OCI-LY1 (cell line): ENCODE measurements at regions not wholly inside any gene's neighbourhood (a gene's known extent, or its start where the extent isn't known, plus 50 kb on each side); places are given as distances from the start of the nearest gene placed in this dataset.

Experiments
- H2AFZ ChIP-seq: fragments of 200-600 bp; sonication (generic), shearing (Covaris generic); 2 replicates; pipeline ENCODE4 v1.6.0; 2014; ENCODE audit warnings: antibody characterized with exemption, mild to moderate bottlenecking, low read length
- H3F3A ChIP-seq: fragments of 200-600 bp; sonication (generic), shearing (Covaris generic); 2 replicates; pipeline ENCODE4 v1.6.0; 2014; ENCODE audit warnings: mild to moderate bottlenecking, antibody characterized with exemption, low read length, moderate library complexity; ENCODE audit not compliant: insufficient read depth
- H3K27ac ChIP-seq: fragments of 200-600 bp; sonication (generic); 2 replicates; pipeline ENCODE4 v1.5.1; 2014; ENCODE audit warnings: low read length, mixed run types, mild to moderate bottlenecking, low read depth; ENCODE audit not compliant: poor library complexity, severe bottlenecking
- H3K27me3 ChIP-seq: fragments of 200-600 bp; sonication (generic); 2 replicates; pipeline ENCODE4 v1.6.0; 2014; ENCODE audit warnings: antibody characterized with exemption, mild to moderate bottlenecking, low read length, moderate library complexity; ENCODE audit not compliant: insufficient read depth
- H3K36me3 ChIP-seq: fragments of 200-600 bp; sonication (generic); 2 replicates; pipeline ENCODE4 v1.6.1; 2014; ENCODE audit warnings: mild to moderate bottlenecking, antibody characterized with exemption, low read length, moderate library complexity, mixed read lengths; ENCODE audit not compliant: insufficient read depth
- H3K4me1 ChIP-seq: fragments of 200-600 bp; sonication (generic); 2 replicates; pipeline ENCODE4 v1.5.1; 2014; ENCODE audit warnings: mild to moderate bottlenecking, low read length, moderate library complexity; ENCODE audit not compliant: insufficient read depth, severe bottlenecking
- H3K4me2 ChIP-seq: fragments of 200-600 bp; sonication (generic), shearing (Covaris generic); 2 replicates; pipeline ENCODE4 v1.6.1; 2014; ENCODE audit warnings: low read length
- H3K4me3 ChIP-seq: fragments of 200-600 bp; sonication (generic); 2 replicates; pipeline ENCODE4 v1.5.1; 2014; ENCODE audit warnings: low read length, low read depth, mild to moderate bottlenecking, mixed read lengths; ENCODE audit not compliant: poor library complexity, severe bottlenecking
- H3K79me2 ChIP-seq: fragments of 200-600 bp; shearing (Covaris generic); 2 replicates; pipeline ENCODE4 v1.6.1; 2016; ENCODE audit warnings: mixed run types, low read length, mixed read lengths; ENCODE audit not compliant: insufficient read depth
- H3K9ac ChIP-seq: fragments of 200-600 bp; sonication (generic), shearing (Covaris generic); 2 replicates; pipeline ENCODE4 v1.6.1; 2014; ENCODE audit warnings: mild to moderate bottlenecking, low read length, mixed read lengths
- H3K9me2 ChIP-seq: fragments of 200-600 bp; sonication (generic), shearing (Covaris generic); 2 replicates; pipeline ENCODE4 v1.6.1; 2014; ENCODE audit warnings: low read depth, mild to moderate bottlenecking, low read length, mixed read lengths
- H3K9me3 ChIP-seq: fragments of 200-600 bp; shearing (Covaris generic); 2 replicates; pipeline ENCODE4 v1.6.1; 2014; ENCODE audit warnings: low read length, mixed read lengths
- H4K20me1 ChIP-seq: fragments of 200-600 bp; sonication (generic), shearing (Covaris generic); 2 replicates; pipeline ENCODE4 v1.6.0; 2016; ENCODE audit warnings: mild to moderate bottlenecking, low read length; ENCODE audit not compliant: insufficient read depth
- CTCF ChIP-seq: fragments of 200-600 bp; sonication (generic), shearing (Covaris generic); IDR thresholded peaks from 2 replicates; pipeline ENCODE4 v1.5.1; 2017; ENCODE audit warnings: mild to moderate bottlenecking, antibody characterized with exemption, low read length, moderate library complexity, mixed read lengths
- EZH2 ChIP-seq: fragments of 200-600 bp; sonication (generic), shearing (Covaris generic); IDR thresholded peaks from 2 replicates; pipeline ENCODE4 v1.8.0; 2017; ENCODE audit warnings: borderline replicate concordance, mixed run types, mild to moderate bottlenecking, antibody characterized with exemption, low read length, moderate library complexity, mixed read lengths

GRCh38 chr1:106439475-106439874, 617.0 kb upstream of the PRMT6 start:
- Histone ChIP-seq H4K20me1 (no peaks in the 10 kb centered on the region), H3K4me2 (no peak overlapping the region), H3K36me3 (no peaks in the 10 kb centered on the region), H3K79me2 (no peaks in the 10 kb centered on the region), H2AFZ (no peak overlapping the region), H3K27ac (no peak overlapping the region), H3F3A (no peaks in the 10 kb centered on the region), H3K9ac (no peak overlapping the region), H3K27me3 (no peaks in the 10 kb centered on the region), H3K4me3 (no peak overlapping the region), H3K9me3 (no peaks in the 10 kb centered on the region), H3K9me2 (no peaks in the 10 kb centered on the region), H3K4me1 (no peaks in the 10 kb centered on the region)
- TF ChIP-seq EZH2: no peak
- no peak for TF ChIP-seq CTCF

- no peak overlapping the region for H2AFZ ChIP-seq
- no peaks in the 10 kb centered on the region for H3K9me3 ChIP-seq
- no peak overlapping the region for H3K4me2 ChIP-seq
- no peaks in the 10 kb centered on the region for H3K9me2 ChIP-seq
- H3K4me3 ChIP-seq: no peak overlapping the region
- H3F3A ChIP-seq: no peaks in the 10 kb centered on the region
- TF ChIP-seq CTCF: no peak
- no peak for TF ChIP-seq EZH2
- H3K4me1 ChIP-seq: no peaks in the 10 kb centered on the region
- H3K9ac ChIP-seq: no peak overlapping the region
- H3K27me3 ChIP-seq: no peaks in the 10 kb centered on the region
- no peaks in the 10 kb centered on the region for H3K79me2 ChIP-seq
- H4K20me1 ChIP-seq: no peaks in the 10 kb centered on the region
- no peaks in the 10 kb centered on the region for H3K36me3 ChIP-seq
- H3K27ac ChIP-seq: no peak overlapping the region
Observed at GRCh38 chr1:106447466-106447865, 609.0 kb upstream of the PRMT6 start.

GRCh38 chr1:106456832-106457231, 599.6 kb upstream of the PRMT6 start:
- Histone ChIP-seq H3K4me2 (no peak overlapping the region), H4K20me1 (no peaks in the 10 kb centered on the region), H3K9ac (no peak overlapping the region), H3K4me3 (no peak overlapping the region), H3K9me2 (no peaks in the 10 kb centered on the region), H3F3A (no peaks in the 10 kb centered on the region), H3K4me1 (no peaks in the 10 kb centered on the region), H3K36me3 (no peaks in the 10 kb centered on the region), H3K9me3 (no peaks in the 10 kb centered on the region), H3K27me3 (no peaks in the 10 kb centered on the region), H2AFZ (no peak overlapping the region), H3K27ac (no peak overlapping the region), H3K79me2 (no peaks in the 10 kb centered on the region)
- TF ChIP-seq CTCF (no peak), EZH2 (no peak)
